Brain microvascular endothelial cell (primary cell): ENCODE measurements at regions not wholly inside any gene's neighbourhood (a gene's known extent, or its start where the extent isn't known, plus 50 kb on each side); places are given as distances from the start of the nearest gene placed in this dataset.

Experiments
- DNase-seq: peaks from one replicate; pipeline ENCODE4 v3.0.0-alpha.2; 2020
- H3K27ac ChIP-seq: fragments of 250-450 bp; sonication (Bioruptor Pico); 2 replicates; pipeline ENCODE4 v1.5.1; 2020; ENCODE audit warnings: mild to moderate bottlenecking, moderate library complexity
- H3K27me3 ChIP-seq: fragments of 250-450 bp; sonication (Bioruptor Pico); replicated peaks from 2 replicates; pipeline ENCODE4 v1.5.1; 2020; ENCODE audit warnings: mild to moderate bottlenecking
- H3K36me3 ChIP-seq: fragments of 250-450 bp; sonication (Bioruptor Pico); replicated peaks from 2 replicates; pipeline ENCODE4 v1.5.1; 2020; ENCODE audit warnings: mild to moderate bottlenecking
- H3K4me3 ChIP-seq: 2 replicates; pipeline ENCODE4 v1.5.1; 2011; ENCODE audit warnings: low read depth, mild to moderate bottlenecking, control low read depth, low read length, moderate library complexity
- CTCF ChIP-seq: IDR thresholded peaks from 2 replicates; pipeline ENCODE4 v1.5.1; 2011; ENCODE audit warnings: low read depth, mild to moderate bottlenecking, moderate library complexity, low read length, control low read depth, inconsistent platforms; ENCODE audit errors: missing control alignments
- in situ Hi-C: cut with HindIII; loops from 2 replicates; pipeline ENCODE4 v1.10.0; 2017; ENCODE audit warnings: low sequenced_read_pairs, low pct_ligation_motif_present

- Histone ChIP-seq H3K36me3 (no peaks in the 10 kb centered on the region), H3K27me3 (no peaks in the 10 kb centered on the region), H3K4me3 (no peak overlapping the region), H3K27ac (no peak overlapping the region)
- in situ Hi-C loops: no loop called here
- TF ChIP-seq CTCF: no peak
- no peak for DNase-seq
Observed at GRCh38 chr21:25273959-25274358, 333.3 kb downstream of the MRPL39 start.

GRCh38 chr21:25254491-25255174 lies 352.6 kb downstream of the MRPL39 start:
- TF ChIP-seq CTCF: no peak
- Histone ChIP-seq H3K27me3 (no peaks in the 10 kb centered on the region), H3K4me3 (no peak overlapping the region), H3K36me3 (no peaks in the 10 kb centered on the region), H3K27ac (no peak overlapping the region)
- in situ Hi-C loops: no loop called here
- no peak for DNase-seq

DNA sequence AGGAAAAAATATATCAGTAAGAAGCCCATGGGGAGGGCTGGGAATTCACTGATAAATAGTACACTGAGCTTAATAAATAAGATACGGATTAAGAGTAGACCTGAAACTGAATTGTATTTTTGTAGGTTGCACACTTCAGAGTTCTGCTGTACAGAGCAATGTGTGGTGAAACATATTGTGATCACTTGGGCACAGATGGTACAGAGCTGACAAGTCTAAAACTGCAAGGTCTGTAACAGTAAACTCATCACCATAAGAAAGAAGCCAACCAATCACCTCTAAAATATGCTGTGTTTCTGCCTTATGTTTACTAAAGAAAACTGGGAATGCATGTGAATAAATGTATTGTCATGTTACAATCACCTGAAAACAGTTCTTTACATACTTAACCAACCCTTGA lies 360.7 kb downstream of the MRPL39 start:
- no peak overlapping the region for H3K27ac ChIP-seq
- no peaks in the 10 kb centered on the region for H3K27me3 ChIP-seq
- in situ Hi-C loops: no loop called here
- no peak for DNase-seq
- H3K4me3 ChIP-seq: no peak overlapping the region
- no peak for TF ChIP-seq CTCF
- no peaks in the 10 kb centered on the region for H3K36me3 ChIP-seq

DNA sequence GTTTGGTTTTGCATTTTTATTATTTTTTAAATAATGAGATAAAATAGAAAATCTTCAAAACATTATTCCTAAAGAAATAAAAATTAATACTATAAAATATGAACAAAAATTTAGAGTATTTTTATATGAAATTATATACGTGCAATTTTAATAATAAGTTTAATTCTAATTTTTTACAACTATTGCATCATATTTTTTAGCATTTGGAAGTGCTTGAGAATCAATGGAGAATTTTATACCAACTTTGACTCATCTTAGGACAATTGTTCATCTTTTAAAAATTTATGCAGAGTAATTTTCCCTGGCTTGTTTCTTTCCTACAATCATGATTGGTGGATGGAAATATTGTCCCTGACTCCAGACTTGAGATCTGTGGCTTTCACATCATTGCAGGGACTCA lies 362.5 kb downstream of the MRPL39 start:
- no peak for TF ChIP-seq CTCF
- H3K36me3 ChIP-seq: no peaks in the 10 kb centered on the region
- H3K27me3 ChIP-seq: no peaks in the 10 kb centered on the region
- H3K4me3 ChIP-seq: no peak overlapping the region
- in situ Hi-C loops: no loop called here
- H3K27ac ChIP-seq: no peak overlapping the region
- DNase-seq: no peak

DNA sequence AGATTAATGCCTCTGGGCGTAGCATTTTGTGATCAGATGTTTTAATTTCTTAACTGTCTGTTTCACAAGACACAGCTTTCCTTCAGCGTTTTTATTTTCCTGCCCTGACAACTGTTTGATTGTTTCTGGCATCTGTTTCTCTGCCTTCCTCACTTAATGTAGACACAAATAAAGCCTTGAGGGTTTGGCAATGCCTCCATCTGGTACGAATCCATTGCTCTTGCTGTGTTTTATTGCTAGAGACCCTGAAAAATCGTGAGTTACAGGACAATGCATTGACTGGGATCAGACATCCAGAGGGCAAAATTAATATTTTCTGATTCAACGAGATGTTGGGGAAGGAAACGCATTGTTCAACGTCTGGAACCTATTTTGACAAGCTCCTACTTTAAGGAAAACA lies 363.5 kb downstream of the MRPL39 start:
- no peak for TF ChIP-seq CTCF
- DNase-seq: no peak
- H3K4me3 ChIP-seq: no peak overlapping the region
- no peaks in the 10 kb centered on the region for H3K27me3 ChIP-seq
- H3K36me3 ChIP-seq: no peaks in the 10 kb centered on the region
- no peak overlapping the region for H3K27ac ChIP-seq
- in situ Hi-C loops: no loop called here

DNA sequence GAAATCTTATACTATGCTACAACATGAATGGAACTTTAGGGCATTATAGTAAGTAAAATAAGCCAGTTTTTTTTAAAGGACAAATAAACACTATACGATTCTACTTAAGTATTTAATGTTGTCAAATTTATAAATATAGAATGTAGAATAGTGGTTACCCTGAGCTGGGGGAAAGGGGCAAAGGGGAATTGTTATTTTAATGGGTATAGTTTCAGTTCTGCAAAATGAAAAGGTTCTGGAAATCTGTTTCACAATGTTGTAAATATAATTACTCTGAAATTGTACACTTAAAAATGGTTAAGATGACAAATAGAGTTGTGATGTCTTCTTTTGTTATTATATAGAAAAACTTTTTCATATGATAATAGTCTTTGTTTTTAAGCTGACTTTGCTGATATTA lies 366.3 kb downstream of the MRPL39 start:
- Histone ChIP-seq H3K36me3 (no peaks in the 10 kb centered on the region), H3K27me3 (no peaks in the 10 kb centered on the region), H3K27ac (no peak overlapping the region), H3K4me3 (no peak overlapping the region)
- in situ Hi-C loops: no loop called here
- TF ChIP-seq CTCF: no peak
- DNase-seq: no peak
